NCI-H510A treated with DMSO at 0.1 percent for 48 hours (cell line): ENCODE measurements at regions not wholly inside any gene's neighbourhood (a gene's known extent, or its start where the extent isn't known, plus 50 kb on each side); places are given as distances from the start of the nearest gene placed in this dataset.
A peak's percentile ranks its signal among the peaks of the same experiment; 100 is the strongest.

Experiments used
- DNase-seq: peaks from one replicate; lab custom pipeline; 2025; lab: John Stamatoyannopoulos, UW

DNA sequence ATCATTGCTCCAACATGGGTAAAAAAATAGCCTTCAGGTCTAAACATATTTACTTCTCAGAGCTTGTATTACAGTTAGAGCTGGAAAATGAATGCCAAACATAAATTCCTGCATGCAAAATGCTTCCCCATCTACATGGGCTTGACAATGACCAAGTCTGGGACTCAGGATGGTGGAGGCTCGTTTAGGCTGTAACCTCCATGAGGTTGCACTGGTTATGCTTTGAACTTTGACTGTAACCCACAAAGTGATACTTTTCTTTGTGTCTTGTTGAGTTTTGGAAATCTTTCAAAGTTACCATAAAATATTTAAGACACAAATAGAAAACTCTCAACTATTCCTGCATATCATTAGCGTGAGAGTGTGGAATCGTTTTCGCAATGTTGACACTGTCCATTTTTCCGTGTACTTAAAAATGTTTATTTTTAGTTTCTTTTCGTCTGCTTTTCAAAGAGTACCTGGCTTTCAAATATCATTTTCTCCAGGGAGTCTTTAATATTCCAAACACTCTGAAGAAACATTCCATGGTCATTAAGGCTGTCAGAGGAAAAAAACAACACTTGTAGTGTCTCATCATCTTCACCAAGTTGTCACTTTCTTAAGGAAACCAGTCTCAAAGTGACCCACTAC is 487.8 kb downstream of the ENC1 start:
- no peak for DNase-seq

DNA sequence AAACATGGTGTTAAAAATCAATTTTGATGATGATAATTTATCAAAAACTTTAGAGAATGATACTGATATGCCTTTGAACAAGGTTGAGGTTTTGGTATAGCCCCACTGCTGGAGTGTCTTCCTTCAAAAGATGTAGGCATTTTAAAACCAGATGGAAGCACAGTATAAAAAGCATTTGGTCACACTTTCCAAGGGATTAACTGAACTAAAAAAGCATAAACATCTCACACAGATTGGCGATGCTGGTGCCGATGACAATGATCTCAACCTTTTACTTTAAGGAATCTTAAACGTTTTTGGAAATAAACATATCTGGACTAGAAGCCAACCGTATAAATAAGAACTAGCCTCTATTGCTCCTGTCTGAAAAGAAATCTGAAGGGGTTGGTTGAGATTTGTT is 488.4 kb downstream of the ENC1 start:
- no peak for DNase-seq

DNA sequence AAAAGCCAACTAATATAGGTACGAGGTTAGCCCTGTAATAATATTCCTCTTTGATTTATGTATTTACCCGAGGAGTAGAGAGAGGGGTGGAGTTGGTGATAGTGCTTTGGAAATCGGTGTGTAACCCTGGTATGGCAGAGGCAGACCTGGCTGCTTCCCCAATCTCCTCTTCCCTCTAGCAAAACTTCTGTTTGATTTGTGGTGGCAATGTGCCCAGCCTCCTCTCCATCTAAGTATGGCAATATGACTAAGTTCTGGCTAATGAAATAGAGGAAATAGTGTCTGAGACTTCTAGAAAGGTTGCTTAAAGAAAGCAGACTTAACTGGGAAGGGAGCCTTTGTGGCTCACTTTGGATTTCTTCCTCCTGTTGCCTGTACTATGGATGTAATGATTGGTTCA is 491.1 kb downstream of the ENC1 start:
- DNase-seq: no peak

DNA sequence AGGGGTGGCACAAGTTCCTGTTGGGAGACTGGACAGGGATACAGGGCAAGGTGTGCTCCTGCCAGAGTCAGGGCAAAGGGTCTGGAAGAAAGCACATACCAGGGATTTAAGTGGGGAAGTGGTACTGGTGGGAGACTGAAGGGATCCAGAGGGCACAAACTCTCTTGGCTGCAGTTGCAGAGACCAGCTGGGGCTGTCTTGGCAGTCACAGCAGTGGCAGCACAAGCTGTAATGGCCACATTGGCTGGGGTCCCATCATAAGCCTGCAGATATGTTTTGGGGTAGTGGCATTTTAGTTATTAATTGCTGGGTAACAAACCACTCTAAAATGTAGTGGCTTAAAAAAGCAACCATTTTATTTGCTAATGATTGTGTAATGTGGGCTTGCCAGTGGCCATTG is 492.2 kb downstream of the ENC1 start:
- no peak for DNase-seq

DNA sequence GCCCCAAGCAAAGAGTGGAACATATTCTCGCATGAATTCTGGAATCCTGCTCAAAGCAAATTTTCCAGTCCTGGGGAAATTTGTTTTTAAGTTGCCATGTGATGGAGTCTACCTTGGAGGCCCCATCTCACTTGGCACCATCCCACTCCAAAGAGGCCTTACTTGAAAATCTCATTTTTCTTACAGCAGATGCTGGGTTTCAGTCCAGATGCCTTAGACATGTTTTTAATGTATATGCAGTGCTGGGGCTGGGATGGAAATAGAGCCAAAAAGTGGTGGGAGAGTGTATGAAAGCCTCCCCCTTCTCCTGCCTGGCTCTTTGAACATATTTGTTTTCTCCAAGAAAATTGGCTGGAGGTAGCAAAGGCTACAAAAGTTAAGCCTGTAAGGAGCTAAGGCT is 493.7 kb downstream of the ENC1 start:
- no peak for DNase-seq

DNA sequence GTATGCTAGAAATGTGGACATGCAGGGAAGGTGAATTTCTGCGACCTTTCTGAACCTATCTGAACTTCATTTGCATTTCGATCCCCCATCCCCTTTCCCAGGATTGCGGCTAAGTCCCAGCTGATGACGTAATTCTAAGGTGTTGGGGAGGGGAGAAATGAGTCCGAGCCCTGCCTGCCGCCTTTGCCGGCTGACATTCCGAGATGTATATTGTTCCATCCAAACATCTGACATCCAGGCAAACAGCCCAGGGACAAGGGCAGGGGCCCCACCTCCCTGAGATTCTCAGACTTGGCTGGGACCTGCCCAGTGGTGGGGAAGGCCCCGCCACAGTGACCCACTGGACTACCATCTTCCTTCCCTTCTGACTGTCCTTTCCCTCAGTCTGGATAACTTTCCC is 494.6 kb downstream of the ENC1 start:
- no peak for DNase-seq

DNA sequence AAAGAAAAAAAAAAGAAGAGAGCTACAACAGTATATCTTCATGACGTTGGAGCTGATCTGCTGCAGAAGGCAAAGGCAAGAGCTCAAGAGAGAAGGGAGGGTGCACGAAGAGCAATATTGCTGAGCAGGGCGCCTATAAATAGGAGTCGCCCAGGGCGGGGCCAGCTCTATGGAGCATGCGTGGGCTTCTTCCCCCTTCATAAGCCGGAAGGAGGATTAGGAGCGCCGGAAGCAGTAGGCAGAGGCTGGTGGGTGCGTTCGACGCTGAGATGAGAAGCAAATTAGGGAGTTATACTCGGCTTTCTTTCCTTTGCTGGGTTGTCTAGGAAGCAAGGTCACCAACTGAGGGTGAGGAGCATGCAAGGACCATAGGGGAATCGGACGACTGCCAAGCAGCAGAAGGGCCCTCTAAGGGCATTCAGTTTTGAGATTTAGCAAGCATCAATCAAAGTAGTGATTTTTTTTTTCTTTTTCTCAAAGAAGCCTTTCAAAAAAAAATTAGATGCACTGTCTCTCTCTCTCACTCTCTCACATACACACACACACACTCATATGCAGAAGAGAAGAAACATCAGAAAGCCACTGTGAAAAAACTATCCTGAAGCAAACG is 496.7 kb downstream of the ENC1 start:
- DNase-seq: no peak

DNA sequence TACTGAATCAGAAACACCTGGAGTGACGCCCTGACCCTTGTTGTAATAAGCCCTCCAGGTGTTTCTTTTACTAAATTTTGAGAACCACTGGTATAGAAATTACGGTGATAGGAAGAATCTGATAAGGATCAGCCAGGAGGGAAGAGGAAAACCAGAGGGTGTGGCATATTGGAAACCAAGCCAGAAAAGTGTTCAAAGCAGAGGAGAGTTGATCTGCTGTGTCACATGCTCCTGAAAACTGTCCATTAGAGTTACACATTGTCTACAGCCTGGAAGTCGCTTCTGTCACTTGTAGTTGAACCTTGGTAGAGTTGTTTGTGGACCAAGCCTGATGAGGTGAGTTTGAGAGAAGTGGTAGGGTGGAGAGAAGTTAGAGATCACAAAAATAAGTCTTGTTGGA is 497.4 kb downstream of the ENC1 start:
- DNase-seq: no peak

DNA sequence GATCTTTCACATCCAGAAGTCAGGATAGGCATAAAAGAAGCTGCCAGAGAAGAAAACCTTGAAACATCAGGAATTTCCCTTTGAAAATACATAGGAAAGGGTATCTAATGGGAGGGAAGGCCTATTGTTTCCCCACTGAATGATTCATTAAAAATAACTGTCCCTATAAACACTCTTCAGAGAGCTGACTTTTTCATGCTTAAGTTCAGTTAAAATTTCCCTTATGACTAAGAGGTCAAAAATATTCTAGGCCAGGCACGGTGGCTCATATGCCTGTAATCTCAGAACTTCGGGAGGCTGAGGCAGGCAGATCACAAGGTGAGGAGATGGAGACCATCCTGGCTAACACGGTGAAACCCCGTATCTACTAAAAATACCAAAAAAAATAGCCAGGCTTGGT is 499.5 kb downstream of the ENC1 start:
- DNase-seq: no peak

DNA sequence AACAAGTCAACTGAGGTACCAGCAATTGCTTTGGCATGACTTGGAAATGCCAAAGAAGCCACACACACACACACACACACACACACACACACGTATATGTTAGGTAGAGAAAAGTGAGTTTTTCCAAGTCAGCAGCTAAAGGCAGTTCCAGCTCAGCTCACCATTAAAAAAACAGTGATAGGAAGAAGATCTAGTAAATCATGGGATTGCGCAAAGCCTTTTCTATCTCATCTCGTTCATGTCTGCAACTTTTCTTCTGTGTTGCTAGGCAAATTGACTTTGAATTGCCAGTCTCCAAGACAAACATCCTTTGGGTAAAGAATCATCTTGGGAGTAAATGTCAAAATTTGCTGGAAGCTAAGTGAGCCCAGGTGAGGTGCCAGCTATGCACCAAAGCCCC is 500.1 kb downstream of the ENC1 start:
- no peak for DNase-seq

DNA sequence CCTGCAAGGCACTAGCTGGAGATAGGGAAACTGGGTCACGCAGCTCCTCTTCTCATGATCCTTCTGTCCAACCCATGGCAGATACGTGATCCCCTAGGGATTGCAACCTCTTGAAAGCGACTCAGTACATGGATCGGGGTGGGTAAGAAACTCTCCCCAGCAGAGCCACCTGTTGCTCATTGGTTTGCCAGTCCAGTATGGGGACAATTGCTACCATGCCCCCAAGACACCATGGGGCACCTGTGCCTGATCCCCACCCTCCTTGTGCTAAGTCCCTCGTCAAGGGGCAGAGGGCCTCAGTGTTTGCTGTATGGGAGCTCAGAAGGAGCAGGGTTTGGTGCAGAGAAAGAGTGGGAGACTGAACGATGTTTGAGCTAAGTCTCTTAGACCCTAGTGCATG is 500.9 kb downstream of the ENC1 start:
- DNase-seq: no peak

DNA sequence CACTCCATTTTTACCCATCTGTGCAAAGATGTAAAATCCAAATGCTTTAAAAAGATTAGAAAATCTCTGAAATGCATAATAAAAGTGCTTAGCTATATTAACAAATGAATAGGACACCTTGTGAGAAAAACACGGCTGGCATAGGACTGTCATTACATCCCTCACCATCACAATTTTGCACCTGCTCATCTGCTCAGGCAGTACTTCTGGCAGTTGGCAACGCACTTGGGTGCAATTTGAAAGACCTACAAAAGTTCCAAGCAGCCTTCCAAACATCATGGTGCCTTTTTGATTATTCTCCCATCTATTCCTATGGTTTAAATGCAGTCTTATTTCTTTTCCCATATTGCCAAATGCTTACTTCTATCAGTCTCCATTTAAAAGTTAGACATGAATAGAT is 501.8 kb downstream of the ENC1 start:
- DNase-seq: no peak

DNA sequence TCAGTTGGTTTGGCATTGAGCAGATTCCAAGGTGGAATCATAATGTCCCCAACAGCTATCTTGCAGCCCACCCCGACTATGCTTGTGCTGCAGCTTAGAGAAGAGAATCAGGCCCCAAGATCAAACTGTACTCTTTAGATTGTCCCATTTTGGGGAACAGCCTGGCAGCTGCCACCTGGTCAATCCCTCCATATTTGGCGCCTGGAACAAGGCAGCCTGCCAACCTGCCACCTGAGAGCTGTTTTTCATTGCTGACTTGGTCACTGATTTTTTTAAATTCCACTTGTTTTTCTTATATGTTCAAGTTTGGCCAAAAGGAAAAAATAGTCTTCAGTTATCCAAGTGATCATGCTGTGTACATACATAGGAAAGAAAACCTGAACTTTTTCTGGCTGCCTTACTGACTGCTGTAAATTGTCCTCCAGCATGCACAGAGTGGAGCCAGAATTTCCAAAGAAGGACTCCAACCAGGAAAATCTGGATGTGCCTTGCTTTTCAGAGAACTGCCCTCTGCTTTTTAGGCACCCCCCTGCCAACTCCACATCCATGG is 504.2 kb downstream of the ENC1 start:
- no peak for DNase-seq

DNA sequence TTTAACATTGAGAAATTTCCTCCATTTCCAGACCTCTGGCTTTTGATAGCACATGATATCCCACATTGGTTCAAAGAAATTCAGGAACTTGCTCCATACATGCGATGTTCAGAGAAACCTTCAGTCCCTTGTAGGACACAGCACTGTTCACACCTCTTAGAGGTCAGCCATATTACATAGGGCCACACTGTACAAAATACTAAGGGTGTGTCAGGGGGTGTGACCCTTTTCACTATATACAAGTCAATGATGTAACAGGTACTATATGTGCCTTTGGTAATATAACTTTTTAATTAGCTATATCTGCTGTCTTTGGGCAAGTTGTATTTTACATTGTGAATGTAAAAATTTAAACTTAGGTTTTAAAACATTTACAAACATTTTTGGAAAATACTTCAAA is 505.5 kb downstream of the ENC1 start:
- DNase-seq: no peak

DNA sequence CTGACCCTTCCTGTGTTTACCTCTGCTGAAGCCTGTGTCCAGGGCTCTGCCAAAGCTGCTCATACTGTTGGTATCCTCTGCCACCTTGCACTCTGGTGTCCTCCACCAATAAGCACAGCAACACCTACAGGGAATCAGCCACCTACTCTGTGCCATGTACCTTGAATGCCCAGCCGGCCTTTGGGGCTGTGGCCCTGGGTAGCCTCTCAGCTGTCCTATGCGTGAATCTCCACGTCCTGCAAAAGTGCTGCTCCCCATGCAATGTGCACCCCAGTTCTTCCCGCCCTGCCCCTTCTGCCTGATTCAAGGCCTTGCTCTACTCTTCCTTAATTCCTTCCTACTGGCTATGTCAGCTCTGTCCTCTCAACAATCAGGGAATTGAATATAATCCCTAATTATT is 506.5 kb downstream of the ARHGEF28 start:
- no peak for DNase-seq

DNA sequence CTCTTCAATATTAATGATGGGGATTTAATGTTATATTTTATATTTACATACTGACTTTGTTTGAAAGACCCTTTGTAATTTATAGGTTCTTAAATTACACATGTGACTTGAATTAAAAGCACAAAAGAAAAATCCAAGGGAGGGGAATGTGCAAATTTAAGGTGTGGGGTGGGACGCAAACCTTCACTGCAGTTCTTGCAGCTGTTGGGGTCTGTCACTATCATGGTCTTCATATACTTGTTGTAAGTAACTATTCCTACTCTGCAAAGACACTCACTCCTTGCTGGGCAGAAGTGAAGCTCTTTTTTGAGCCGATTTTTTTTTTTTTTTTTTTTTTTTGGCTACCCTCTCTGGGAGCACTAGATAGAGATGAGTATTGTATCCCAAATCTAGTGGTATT is 505.3 kb downstream of the ARHGEF28 start:
- no peak for DNase-seq

DNA sequence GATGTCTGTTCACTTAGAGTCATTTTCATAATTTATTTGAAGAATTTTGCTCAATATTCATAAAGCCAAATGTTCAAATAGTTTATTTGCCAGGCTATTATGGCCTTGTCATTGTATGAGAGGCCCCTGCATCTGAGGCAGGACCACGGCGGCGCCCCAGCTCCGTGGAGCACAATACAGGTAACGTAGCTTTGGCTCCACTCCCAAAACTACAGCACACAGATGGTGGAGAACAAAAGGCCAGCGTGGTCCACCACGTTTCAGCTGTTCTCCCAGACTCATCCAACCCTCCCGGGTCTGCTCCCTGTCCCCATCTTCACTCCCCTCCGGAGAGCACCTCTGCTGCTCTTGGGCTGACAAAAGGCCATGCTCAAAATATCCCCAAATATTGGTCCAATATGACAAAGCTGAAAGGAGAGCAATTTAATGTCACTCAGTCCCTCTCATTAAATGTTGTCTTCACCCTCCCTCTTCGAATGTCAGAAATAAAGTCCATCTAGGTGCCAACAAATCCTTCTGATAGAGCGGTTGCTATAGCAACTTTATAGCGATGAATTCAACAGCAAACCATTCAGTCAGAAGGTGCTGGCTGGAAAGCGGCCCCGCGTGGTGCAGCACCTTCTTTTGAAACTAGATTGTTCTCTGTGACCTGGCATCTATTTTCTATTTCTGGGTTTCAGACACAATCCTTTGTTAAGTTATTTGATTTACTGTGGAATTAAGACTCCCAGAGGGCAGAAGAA is 504.3 kb downstream of the ARHGEF28 start:
- no peak for DNase-seq

DNA sequence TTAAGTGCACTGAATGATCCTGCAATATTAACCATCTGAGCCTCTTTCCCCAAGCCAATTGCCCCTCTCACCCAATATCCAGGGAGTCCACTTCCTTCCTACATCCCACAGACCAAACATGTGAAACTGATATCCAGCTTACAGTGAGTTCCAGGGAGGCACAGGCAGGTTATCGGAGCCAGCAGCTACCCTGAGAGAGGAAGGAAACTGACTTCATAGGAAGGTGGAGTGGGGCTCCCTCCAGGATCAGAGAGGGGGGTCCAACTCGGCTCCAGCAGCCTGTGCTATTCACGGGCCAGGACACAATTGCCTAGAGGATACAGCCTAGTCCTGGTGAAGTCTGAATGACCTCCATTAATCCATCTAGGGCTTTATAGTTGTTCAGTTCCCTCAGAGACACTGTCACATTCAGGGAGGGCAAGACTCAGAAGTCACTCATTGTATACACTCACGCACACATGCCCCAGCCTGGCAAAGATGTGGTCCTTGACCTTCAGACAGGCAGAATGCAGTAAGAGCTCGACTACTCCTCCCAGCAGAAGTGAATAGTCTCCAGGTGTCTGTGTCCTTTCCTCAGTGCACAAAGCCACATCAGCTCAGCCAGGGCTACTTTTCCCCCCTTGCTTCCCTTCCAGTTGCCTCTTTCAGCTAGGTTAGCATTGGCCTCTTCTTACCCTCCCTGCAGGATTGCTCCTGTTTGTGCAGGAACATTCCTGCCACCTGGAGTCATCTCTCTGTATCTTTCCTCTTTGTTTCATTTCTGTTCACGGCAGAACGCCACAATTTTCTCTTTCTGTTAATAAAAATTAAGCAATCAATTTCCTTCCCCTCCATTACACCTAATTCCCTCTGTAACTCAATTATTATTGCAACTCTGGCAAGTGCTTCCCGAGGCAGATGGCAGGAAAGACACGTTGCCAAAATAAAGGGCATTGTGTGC is 501.7 kb downstream of the ARHGEF28 start:
- peak; percentile 38 for DNase-seq

DNA sequence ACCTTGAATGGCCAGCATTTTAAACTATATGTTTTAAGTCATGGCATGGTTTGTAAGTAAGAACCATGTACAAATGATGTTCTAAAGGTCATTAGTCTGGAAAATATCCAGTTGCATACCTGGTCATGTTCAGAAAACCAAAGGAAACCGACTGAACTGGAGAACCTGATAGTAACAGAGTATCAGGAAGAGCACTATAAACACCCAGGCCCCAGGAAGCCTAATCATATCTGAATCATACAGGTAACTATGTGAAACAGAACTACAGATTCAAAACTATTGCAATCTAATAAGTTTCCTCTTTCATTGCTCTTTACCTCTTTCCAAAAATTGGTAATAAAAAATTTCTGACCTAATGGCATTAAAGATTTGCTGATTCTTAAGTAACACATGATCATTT is 500.3 kb downstream of the ARHGEF28 start:
- DNase-seq: no peak

DNA sequence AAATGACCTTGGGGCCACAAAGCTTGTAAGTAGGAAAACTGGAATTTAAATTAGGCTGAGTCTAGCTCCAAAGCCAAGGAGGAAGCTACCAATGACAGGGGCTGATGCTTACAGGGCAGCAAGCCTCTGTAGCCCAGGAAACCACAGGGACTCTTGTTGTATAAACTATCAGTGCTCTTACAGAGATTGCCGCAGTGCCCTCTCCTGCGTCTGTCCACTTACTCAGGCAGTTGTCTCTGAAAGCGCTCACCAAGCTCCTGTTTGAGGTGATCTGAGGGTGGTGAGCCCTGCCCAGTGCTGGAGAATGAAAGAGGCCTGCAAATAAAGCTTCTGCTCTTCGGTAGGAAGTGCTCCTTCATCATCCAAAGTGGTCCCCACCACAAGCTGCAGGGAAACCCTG is 498.8 kb downstream of the ARHGEF28 start:
- peak; percentile 16 for DNase-seq

DNA sequence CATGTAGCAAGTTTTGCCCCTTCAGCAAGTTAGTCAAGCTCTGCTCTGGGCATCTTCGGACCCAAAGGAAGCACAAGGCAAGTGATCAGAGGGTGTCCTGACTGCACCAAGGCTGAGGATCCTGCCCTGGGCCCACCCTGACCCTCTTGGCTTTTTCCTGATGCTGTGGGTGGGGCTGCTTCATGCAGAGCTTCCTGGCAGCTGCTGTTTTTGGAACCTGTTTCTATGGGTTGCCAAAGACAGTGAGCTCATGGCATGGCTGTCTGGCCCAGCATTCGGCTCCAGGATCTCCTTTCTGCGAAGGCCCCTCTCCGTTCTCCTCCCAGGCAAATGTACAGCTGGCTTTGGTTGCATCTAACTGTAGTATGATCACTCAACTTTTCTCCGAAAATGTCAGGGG is 497.9 kb downstream of the ARHGEF28 start:
- no peak for DNase-seq

DNA sequence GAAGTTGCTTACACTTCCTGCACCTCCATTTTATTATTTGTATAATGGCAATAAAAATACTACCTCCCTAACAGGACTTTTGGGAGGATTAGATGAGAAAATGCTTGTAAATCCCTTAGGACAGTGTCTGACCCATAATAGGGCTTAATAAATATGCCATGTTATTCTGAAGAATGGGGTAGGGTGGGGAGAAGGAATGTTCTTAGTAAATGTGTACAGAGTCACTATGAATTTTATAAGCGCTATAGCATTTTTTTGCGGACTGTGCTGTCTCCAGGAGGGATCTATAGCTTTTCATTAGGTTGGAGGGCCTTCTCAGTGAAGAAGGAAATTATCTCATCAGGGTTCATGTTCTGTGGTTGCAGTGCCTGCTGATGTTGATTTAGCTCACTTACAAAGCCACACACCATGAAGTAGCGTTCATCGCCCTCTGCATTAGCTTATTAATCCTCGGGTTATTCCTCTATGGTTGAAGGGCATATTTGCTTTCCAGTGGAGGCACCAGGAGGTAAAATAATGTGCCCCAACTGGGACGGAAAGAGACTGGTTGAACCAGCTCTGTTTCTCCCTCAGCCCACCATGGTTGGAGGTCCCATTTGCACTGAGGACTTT is 497.1 kb downstream of the ARHGEF28 start:
- peak; percentile 88 for DNase-seq
